ENCODE measurements at regions not wholly inside any gene's neighbourhood (a gene's known extent, or its start where the extent isn't known, plus 50 kb on each side); places are given as distances from the start of the nearest gene placed in this dataset.

GRCh38 chr3:116815831-116816588 lies 106.4 kb downstream of the TUSC7 start:
- no peak overlapping the region for H3K4me3 ChIP-seq (ENCODE audit: extremely low read depth in 1 of 4, insufficient read depth in 2 of 4, low read depth in 3 of 4, low read length in 4 of 4)
- FAIRE-seq (no peak), DNase-seq (ENCODE audit: low read depth in 1 of 2, low spot score in 2 of 2) (no peak)
- H2BK120ac ChIP-seq (replicated peaks; ENCODE audit: low read depth, low read length): no peak overlapping the region
- peaks cover 0 to 12% (median 2%) of the 10 kb centered on the region in 4 experiments; a peak in 3 of 7 replicates for H3K4me1 ChIP-seq (replicated peaks in 1 of 4; ENCODE audit: control insufficient read depth in 3 of 4, insufficient read depth in 4 of 4, low read length in 3 of 4)
- H3K18ac ChIP-seq (ENCODE audit: extremely low read depth, low read length): no peak overlapping the region
- H4K5ac ChIP-seq (ENCODE audit: insufficient read length, low read depth, low read length): no peak overlapping the region
- no peak overlapping the region for H3K14ac ChIP-seq (ENCODE audit: insufficient read length)
- no peaks in the 10 kb centered on the region for H3K36me3 ChIP-seq (ENCODE audit: control insufficient read depth in 2 of 4, insufficient read depth in 4 of 4, low read length in 3 of 4)
- H2BK12ac ChIP-seq (ENCODE audit: low read depth, low read length): no peak overlapping the region
- no peaks in the 10 kb centered on the region for H3K79me2 ChIP-seq (ENCODE audit: control insufficient read depth in 1 of 2, insufficient read depth in 2 of 2, low read length in 2 of 2)
- H4K20me1 ChIP-seq (replicated peaks in 1 of 2; ENCODE audit: control insufficient read depth in 1 of 2, insufficient read depth in 2 of 2, low read length in 2 of 2): no peaks in the 10 kb centered on the region
- POLR2A ChIA-PET (ENCODE audit: partially characterized antibody): no interaction called here
- H3K4me2 ChIP-seq (ENCODE audit: insufficient read depth in 1 of 2, low read depth in 2 of 2, low read length in 2 of 2): no peak overlapping the region
- no peak overlapping the region for H2BK15ac ChIP-seq (ENCODE audit: low read length)
- H3K9me3 ChIP-seq (ENCODE audit: insufficient read depth in 2 of 2, low read depth in 1 of 2, low read length in 1 of 2): no peaks in the 10 kb centered on the region; a peak in 1 of 4 replicates
- H4K91ac ChIP-seq (replicated peaks; ENCODE audit: insufficient read length, low read length): no peak overlapping the region
- no peak overlapping the region for H4K8ac ChIP-seq (ENCODE audit: extremely low read depth, insufficient read depth, low read length)
- H3K27ac ChIP-seq (ENCODE audit: low read depth, low read length): no peak overlapping the region
- H3K27me3 ChIP-seq (replicated peaks in 1 of 4; ENCODE audit: control insufficient read depth in 3 of 4, extremely low read depth in 1 of 4, insufficient read depth in 3 of 4, low read length in 3 of 4): no peaks in the 10 kb centered on the region
- H2AK5ac ChIP-seq (ENCODE audit: low read depth, low read length): no peak overlapping the region
- no peak overlapping the region for H3K4ac ChIP-seq (replicated peaks; ENCODE audit: insufficient read length, low read depth, low read length)
- no peak overlapping the region for H2BK5ac ChIP-seq (ENCODE audit: low read depth, low read length)
- no peaks in the 10 kb centered on the region for H3K79me1 ChIP-seq (ENCODE audit: low read depth, low read length)
- H3K56ac ChIP-seq (replicated peaks; ENCODE audit: insufficient read length, low read depth, low read length): no peak overlapping the region
- no peak overlapping the region for H3K9ac ChIP-seq (replicated peaks in 1 of 4; ENCODE audit: extremely low read depth in 1 of 4, low read depth in 3 of 4, low read length in 3 of 4)
- H3K23ac ChIP-seq (ENCODE audit: insufficient read length): no peak overlapping the region
- H2AFZ ChIP-seq (ENCODE audit: low read length): peak overlapping the region; percentile 31; the same call in 1 of the 2 replicates
- H3K23me2 ChIP-seq (ENCODE audit: low read depth, low read length): no peaks in the 10 kb centered on the region
- no peak for TF ChIP-seq RXRA (IDR thresholded peaks at IDR 0.05; ENCODE audit: insufficient read depth, low read depth, low read length)
- TF ChIP-seq CHD2 (IDR thresholded peaks at IDR 0.05; ENCODE audit: low read length): no peak
- TF ChIP-seq BCL11A (IDR thresholded peaks at IDR 0.05; ENCODE audit: low read depth in 2 of 2, low read length in 2 of 2): no peak
- TF ChIP-seq EP300 (IDR thresholded peaks at IDR 0.05; ENCODE audit: borderline replicate concordance in 1 of 2, low read depth in 2 of 2, low read length in 2 of 2): no peak
- TF ChIP-seq SP1 (IDR thresholded peaks at IDR 0.05; ENCODE audit: low read depth, low read length): no peak
- TF ChIP-seq ATF3 (IDR thresholded peaks at IDR 0.05; ENCODE audit: insufficient read depth, low read depth, low read length): no peak
- TF ChIP-seq SAP30 (IDR thresholded peaks at IDR 0.05; ENCODE audit: insufficient read depth, insufficient replicate concordance, low read length): no peak
- no peak for TF ChIP-seq GTF2F1 (IDR thresholded peaks at IDR 0.05; ENCODE audit: borderline replicate concordance, low read depth, low read length)
- no peak overlapping the region for H2BK20ac ChIP-seq (ENCODE audit: low read length)
- CTCF ChIA-PET (ENCODE audit: partially characterized antibody): interaction anchor here (0.9 kb wide), 1 partner anchor 16 kb away, joined by 3 read pairs; no protein-coding TSS in a partner anchor
- WGBS, 2 experiments (ENCODE audit: extremely low coverage in 1 of 2, insufficient coverage in 1 of 2, insufficient read length in 1 of 2, insufficient replicate concordance in 2 of 2, low coverage in 1 of 2, low lambda C conversion rate in 2 of 2, missing lambda C conversion rate in 1 of 2): 80% methylated on average over 5 of the region's 5 CpGs; no CpG with 5 or more reads in 1 of the 2 experiments
